H1 (cell line): ENCODE measurements at regions not wholly inside any gene's neighbourhood (a gene's known extent, or its start where the extent isn't known, plus 50 kb on each side); places are given as distances from the start of the nearest gene placed in this dataset.

Experiments used
- ASH2L ChIP-seq: fragments of 200-600, 300-600 bp; sonication (generic); IDR thresholded peaks from one replicate; pipeline ENCODE4 v1.7.1; 2017; ENCODE audit warnings: low read length
- EP300 ChIP-seq, 2 experiments: IDR thresholded peaks; 1 replicate in 1 of 2; 2 replicates in 1 of 2; pipeline ENCODE4 v1.6.1; 2011 to 2012; ENCODE audit warnings: low read depth in 2 of 2, low read length in 2 of 2, mild to moderate bottlenecking in 2 of 2, borderline replicate concordance in 1 of 2, inconsistent platforms in 1 of 2, moderate library complexity in 1 of 2
- POLR2AphosphoS5 ChIP-seq: IDR thresholded peaks from 2 replicates; pipeline ENCODE4 v1.6.1; 2011; ENCODE audit warnings: low read depth, low read length
- RAD21 ChIP-seq, 2 experiments: IDR thresholded peaks in 1 of 2; conservative IDR thresholded peaks in 1 of 2; 2 replicates each; pipeline ENCODE4 v1.6.1; 2011; ENCODE audit warnings: low read depth in 2 of 2, low read length in 2 of 2, improper control_type of control experiment in 1 of 2, inconsistent platforms in 1 of 2, mild to moderate bottlenecking in 1 of 2, moderate library complexity in 1 of 2
- RFX5 ChIP-seq: IDR thresholded peaks from 2 replicates; pipeline ENCODE4 v1.6.1; 2011; ENCODE audit warnings: low read depth, low read length, improper control_type of control experiment, borderline replicate concordance
- TAF7 ChIP-seq: optimal IDR thresholded peaks from 2 replicates; pipeline ENCODE3; 2011; ENCODE audit warnings: low read depth, mild to moderate bottlenecking, inconsistent platforms, low read length, moderate library complexity, borderline replicate concordance

GRCh38 chr13:81089371-81090157, 748.6 kb upstream of the SPRY2 start (continued):
- TF ChIP-seq EP300 (IDR thresholded peaks at IDR 0.05; ENCODE audit: borderline replicate concordance in 1 of 2, low read depth in 2 of 2, low read length in 2 of 2) (no peak), RAD21 (IDR thresholded peaks at IDR 0.05 in 1 of 2, conservative IDR thresholded peaks at IDR 0.05 in 1 of 2; ENCODE audit: low read depth in 2 of 2, low read length in 2 of 2) (no peak), RFX5 (no peak), TAF7 (no peak), POLR2AphosphoS5 (no peak), ASH2L (no peak)
- TF ChIP-seq, all 59 proteins: peak for 0
